Psoas muscle (tissue), 7 donors: ENCODE measurements at regions not wholly inside any gene's neighbourhood (a gene's known extent, or its start where the extent isn't known, plus 50 kb on each side); places are given as distances from the start of the nearest gene placed in this dataset.
A peak's percentile ranks its signal among the peaks of the same experiment; 100 is the strongest.

Experiments
- ATAC-seq, 4 donors: fragments of 200-7000 bp; cut with Tn5 transposase; one replicate each; pipeline ENCODE4 v1.9.1; 2020; ENCODE audit warnings: moderate library complexity in 3 of 4, mild to moderate bottlenecking in 2 of 4
- DNase-seq, 2 donors: peaks; one replicate each; pipeline ENCODE4 v3.0.0-alpha.2; 2020
- H3K27ac ChIP-seq: fragments of 200-600 bp; one replicate; pipeline ENCODE4 v1.8.0; 2022
- H3K27me3 ChIP-seq, 3 donors: fragments of 200-600 bp in 1 of 3; one replicate each; pipeline versions ENCODE4 v1.6.1 to v1.8.0; 2013 to 2022; ENCODE audit warnings: low read length in 2 of 3, mild to moderate bottlenecking in 2 of 3, moderate library complexity in 1 of 3; ENCODE audit not compliant: insufficient read depth in 3 of 3
- H3K36me3 ChIP-seq, 2 donors: fragments of 200-600 bp in 1 of 2; one replicate each; pipeline versions ENCODE4 v1.6.1 to v1.8.0; 2013 to 2022; ENCODE audit warnings: low read depth in 1 of 2, mild to moderate bottlenecking in 1 of 2, moderate library complexity in 1 of 2; ENCODE audit not compliant: insufficient read depth in 1 of 2
- H3K4me1 ChIP-seq: fragments of 200-600 bp; one replicate; pipeline ENCODE4 v1.8.0; 2022
- H3K4me3 ChIP-seq: fragments of 200-600 bp; one replicate; pipeline ENCODE4 v1.8.0; 2022; ENCODE audit warnings: mild to moderate bottlenecking
- H3K9me3 ChIP-seq: fragments of 200-600 bp; one replicate; pipeline ENCODE4 v1.8.0; 2022
- CTCF ChIP-seq: fragments of 200-600 bp; IDR thresholded peaks from one replicate; pipeline ENCODE4 v1.8.0; 2022; ENCODE audit warnings: antibody characterized with exemption
- WGBS, 3 donors: extraction: QIAGEN DNeasy Blood & Tissue Kit; methylation state at CpG; one replicate each; pipeline versions ENCODE4 v1.1.6 to v1.1.7; 2013; 5-methylcytosine and 5-hydroxymethylcytosine counted together
- intact Hi-C, 2 donors: fragments of 100-400 bp; cut with DNase I; formaldehyde crosslinking; loops; one replicate each; pipeline versions ENCODE4 v1.11.0 to v1.14.2; 2022
- donor health status: healthy with polysubstance abuse.
- donor health status: DM: no; HTN: no; CAD: no; lungs with moderate emphysema.
- donor health status: Bipolar disorder and iron deficiency.
- donor health status: healthy.
- donor health status: DM: yes; HTN: yes; CAD: no.
- donor health status: DM: no; HTN: no; CAD: no.
- donor health status: DM: yes; HTN: yes; CAD: no.

GRCh38 chr15:68871507-68871906 lies 50.8 kb upstream of the ANP32A start:
- intact Hi-C loops, result loop anchor here (5.0 to 10.0 kb wide), 2 partner anchors 39 to 47 kb away; partner anchors contain the start of gene ANP32A (in 1 of the 2)
- DNase-seq (no peak), ATAC-seq (no peak)
- no peaks in the 10 kb centered on the region for H3K4me1 ChIP-seq
- H3K27ac ChIP-seq, result no peak overlapping the region
- no peaks in the 10 kb centered on the region for H3K36me3 ChIP-seq
- peaks cover 0 to 16% (median 8%) of the 10 kb centered on the region in 3 donors for H3K27me3 ChIP-seq
- no peak overlapping the region for H3K4me3 ChIP-seq
- no peaks in the 10 kb centered on the region for H3K9me3 ChIP-seq
- no peak for TF ChIP-seq CTCF

DNA sequence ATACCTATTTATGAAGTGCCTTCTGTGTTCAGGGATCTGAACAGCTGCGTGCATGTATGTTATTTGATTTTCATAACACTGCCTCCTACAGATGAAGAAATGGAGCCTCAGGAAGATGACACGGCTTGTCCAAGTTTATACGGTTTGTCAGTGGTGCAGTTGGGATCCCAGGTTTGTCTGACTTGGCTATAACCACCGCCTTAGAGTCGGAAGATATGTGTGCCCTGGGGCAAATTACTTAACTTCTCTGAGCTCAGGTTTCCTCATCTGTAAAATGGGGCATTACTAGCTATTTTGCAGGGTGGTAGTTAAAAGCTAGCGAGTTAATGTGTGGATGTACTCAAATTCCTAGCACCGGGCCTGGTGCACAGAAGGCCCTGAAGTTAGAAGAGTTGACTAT lies 54.1 kb upstream of the ANP32A start:
- DNase-seq (no peak), ATAC-seq (no peak)
- no peak overlapping the region for H3K4me3 ChIP-seq
- H3K9me3 ChIP-seq, result no peaks in the 10 kb centered on the region
- peaks cover 0 to 16% (median 6%) of the 10 kb centered on the region in 3 donors for H3K27me3 ChIP-seq
- TF ChIP-seq CTCF, result no peak
- H3K27ac ChIP-seq, result no peak overlapping the region
- H3K36me3 ChIP-seq, result no peaks in the 10 kb centered on the region
- intact Hi-C loops, result loop anchor here (2.0 to 10.0 kb wide), 9 partner anchors 42 to 324 kb away; partner anchors contain the start of gene ANP32A (in 1 of the 2)
- no peaks in the 10 kb centered on the region for H3K4me1 ChIP-seq
- 92 to 95% (median 94%) methylated on average over 7 of the region's 7 CpGs for WGBS, 3 donors

- no peaks in the 10 kb centered on the region for H3K4me1 ChIP-seq
- no peaks in the 10 kb centered on the region for H3K9me3 ChIP-seq
- ATAC-seq (peak; percentile 87 to 99 (median 92)), DNase-seq (peak; percentile 93 to 95)
- no peak overlapping the region for H3K27ac ChIP-seq
- no peaks in the 10 kb centered on the region for H3K36me3 ChIP-seq
- whole genome bisulfite sequencing, 3 donors, result 7 to 12% (median 8%) methylated on average over 31 of the region's 31 CpGs
- peaks cover 0 to 13% (median 4%) of the 10 kb centered on the region in 3 donors for H3K27me3 ChIP-seq
- TF ChIP-seq CTCF, result peak; percentile 89
- H3K4me3 ChIP-seq, result peak overlapping the region; percentile 60
- intact Hi-C loops, result loop anchor here (2.0 to 10.0 kb wide), 8 partner anchors 51 to 325 kb away; partner anchors contain the start of gene ANP32A (in 1 of the 2)
Measured at GRCh38 chr15:68875377-68876116, 54.8 kb upstream of the SPESP1 start.

GRCh38 chr15:68877626-68878025 lies 52.7 kb upstream of the SPESP1 start:
- H3K4me1 ChIP-seq, result no peaks in the 10 kb centered on the region
- intact Hi-C loops, result loop anchor here in 1 of 2 donors (5.0 to 10.0 kb wide), 4 partner anchors 53 to 320 kb away; partner anchors contain the start of gene ANP32A
- H3K4me3 ChIP-seq, result no peak overlapping the region
- WGBS, 3 donors, result 85 to 93% (median 90%) methylated on average over 5 of the region's 5 CpGs
- no peaks in the 10 kb centered on the region for H3K9me3 ChIP-seq
- TF ChIP-seq CTCF, result no peak
- H3K27ac ChIP-seq, result no peak overlapping the region
- DNase-seq (no peak), ATAC-seq (no peak)
- no peaks in the 10 kb centered on the region for H3K36me3 ChIP-seq
- H3K27me3 ChIP-seq, result peaks cover 0 to 2% (median 0%) of the 10 kb centered on the region in 3 donors
